ENCODE measurements at regions not wholly inside any gene's neighbourhood (a gene's known extent, or its start where the extent isn't known, plus 50 kb on each side); places are given as distances from the start of the nearest gene placed in this dataset.
"Not testable (repeated sequence)": the region's sequence is repeated elsewhere in the genome, so short reads cannot be mapped to it uniquely, and the experiment has no call there.

DNA sequence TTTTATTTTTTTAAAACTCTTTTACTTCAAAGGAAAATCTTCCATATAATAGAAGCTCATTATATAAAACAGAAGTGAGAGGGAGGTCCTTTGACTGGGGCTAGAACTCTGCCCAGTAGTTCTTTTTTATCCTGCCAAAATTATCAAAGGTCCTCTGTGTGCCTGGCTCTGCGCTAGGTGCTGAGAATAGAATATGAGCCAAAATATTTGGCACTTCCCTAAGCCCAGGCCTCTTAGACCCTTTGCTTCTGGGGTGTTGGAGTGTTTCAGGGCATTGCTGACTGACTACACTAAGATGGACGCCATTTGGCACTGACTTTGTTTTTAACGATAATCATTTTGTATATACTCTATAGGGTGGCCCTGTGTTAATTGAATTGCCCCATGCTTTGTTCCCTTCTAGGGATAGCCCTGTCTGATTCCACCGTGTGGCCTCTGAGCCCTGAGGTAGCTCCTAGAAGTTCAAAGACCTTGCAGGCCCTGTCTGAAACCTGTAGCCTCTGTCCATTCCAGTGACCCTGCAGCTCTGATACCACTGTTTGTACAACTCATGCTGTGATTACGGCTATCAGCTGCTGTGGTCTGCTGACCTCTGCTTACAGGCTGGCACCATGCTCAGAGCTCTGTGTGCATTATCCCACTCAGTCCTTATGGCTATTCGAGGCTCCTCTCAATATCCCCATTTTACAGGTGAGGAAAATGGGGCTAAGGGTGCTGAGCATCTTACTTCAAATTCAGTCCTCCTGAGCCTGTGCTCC is 84.3 kb upstream of the SHB start:
- no peak for DNase-seq

DNA sequence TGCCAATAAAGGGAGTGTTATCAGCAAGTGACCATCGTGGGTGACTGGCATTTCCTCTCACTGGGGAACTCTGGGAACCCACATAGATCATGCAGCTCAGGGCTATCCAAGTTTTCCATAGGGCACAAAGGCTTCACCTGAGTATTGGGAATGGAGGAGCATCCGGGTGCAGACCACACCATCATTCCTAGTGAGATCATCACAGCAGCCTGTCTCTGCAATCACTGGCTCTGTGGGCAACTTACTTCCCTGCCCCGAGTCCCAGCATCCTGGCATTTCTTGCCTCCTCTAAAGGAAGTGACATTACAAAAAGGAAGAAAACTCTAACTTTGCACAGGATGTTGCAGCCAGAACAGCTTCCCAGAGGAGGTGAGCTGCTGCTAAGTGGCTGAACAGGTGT is 80.6 kb upstream of the SHB start:
- no peak for DNase-seq

DNA sequence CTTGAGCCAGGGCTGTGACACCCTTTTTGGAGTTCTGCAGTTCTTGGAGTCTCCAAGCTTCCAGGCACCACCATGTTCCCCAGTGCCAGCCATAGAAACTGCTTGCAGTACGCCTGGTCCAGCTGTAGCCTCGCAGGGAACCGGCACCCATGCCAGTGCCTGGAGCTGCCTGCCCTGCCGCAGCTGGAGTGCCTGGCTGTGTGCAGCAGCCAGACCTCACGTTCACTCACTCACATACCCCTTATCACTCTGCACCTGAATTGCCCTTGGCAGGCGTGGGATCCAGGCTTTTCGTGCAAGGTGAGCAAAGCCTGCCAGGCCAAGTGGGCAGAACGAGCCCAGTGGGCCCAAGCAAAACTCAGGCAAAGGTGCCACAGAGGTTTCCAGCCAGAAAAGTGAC is 77.8 kb upstream of the SHB start:
- no peak for DNase-seq

DNA sequence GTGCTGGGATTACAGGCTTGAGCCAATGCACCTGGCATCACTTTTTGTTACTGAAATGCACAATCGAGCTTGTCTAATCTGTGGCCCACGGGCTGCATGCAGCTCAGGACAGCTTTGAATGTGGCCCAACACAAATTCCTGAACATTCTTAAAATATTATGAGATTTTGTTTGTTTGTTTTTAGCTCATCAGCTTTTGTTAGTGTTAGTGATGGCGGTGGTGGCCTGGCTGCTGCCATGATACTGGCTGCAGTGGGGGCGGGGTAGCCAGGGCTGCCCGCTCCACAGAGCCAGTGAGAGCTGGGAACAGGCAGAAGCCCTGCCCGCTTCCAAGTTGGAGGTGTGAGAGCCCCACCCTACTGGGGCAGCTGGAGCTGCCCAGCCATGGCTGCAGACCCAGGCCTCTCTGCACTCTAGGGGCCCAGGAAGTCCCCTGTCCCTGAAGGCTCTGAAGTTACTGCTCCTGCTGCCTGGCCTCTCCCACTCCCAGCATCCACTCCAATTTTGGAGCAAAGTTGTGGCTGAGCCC is 76.6 kb upstream of the SHB start:
- no peak for DNase-seq

DNA sequence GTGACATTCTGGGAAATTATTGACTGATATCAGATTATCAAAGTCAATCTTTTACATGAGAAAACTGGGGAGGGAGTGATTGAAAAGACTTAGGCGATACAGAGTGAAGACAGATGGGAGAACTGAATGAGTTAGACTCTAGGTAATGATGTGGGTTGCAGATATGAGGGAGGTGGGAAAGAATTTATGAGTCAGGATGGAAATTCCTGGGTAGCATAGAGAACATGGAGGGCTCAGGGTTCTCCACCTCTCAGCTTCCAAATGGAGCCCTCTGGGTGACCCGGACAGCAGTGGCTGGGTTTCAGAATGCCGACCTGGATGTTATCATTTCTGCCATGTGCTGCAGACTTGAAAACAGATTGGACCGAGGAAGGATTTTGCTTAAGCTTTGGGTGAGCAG is 75.4 kb upstream of the SHB start:
- no peak for DNase-seq

DNA sequence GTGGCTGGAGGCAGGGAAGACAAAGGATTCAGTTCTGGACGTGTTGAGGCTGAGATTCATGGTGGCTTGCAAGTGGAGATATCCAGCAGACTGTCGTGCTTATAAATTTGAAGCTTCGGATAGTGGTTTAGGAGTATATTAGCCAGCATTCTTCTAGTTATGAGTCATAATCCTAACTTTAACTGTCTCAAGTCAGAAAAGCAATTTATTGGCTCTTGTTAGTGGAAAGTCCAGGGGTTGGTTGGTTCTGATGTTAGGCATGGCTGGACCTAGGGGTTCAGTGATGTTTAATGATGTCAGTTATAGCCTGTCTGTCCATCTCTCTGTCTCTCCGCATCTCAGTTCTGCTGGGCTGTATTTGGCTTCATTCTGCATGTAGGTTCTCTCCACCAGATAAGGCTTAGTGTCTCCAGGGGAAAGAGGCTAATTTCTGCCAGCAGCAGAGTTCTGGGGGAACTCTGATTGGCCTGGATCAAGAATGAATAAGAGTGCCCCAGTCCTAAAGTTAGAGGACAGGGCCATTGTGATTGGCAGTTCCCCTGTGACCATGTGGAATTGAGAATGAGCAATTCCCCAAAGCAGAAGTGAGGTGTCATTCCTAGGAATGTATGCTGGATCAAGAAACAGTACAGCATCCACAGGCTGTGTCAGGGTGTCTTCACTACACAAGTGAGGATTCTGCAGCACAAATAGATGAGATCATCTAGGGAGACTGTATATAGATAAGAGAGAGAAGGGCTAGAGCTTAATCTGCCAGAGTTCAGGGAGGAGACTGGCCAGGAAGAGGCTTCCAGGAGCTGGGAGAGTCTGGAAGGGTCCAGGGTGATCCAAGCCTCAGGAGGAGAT is 72.9 kb upstream of the SHB start:
- no peak for DNase-seq

DNA sequence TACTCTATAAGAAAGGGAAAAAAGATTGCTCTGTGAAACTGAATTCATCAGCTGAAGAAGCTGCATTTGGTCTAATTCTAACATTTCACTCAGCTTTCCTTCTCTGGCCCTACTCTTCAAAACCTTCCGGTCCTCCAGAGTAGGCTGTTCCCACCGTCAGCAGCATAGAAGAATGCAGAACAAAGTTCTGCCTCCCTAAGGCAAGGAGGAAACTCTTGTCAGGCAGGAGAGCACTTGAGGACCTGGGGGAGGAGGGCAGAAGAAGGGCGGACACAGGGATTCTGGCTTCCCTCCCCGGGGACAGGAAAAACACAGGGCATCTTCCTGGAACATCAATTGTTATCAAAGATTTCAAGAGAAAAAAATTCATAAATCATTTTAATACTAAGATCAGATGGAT is 69.2 kb upstream of the SHB start:
- no peak for DNase-seq

DNA sequence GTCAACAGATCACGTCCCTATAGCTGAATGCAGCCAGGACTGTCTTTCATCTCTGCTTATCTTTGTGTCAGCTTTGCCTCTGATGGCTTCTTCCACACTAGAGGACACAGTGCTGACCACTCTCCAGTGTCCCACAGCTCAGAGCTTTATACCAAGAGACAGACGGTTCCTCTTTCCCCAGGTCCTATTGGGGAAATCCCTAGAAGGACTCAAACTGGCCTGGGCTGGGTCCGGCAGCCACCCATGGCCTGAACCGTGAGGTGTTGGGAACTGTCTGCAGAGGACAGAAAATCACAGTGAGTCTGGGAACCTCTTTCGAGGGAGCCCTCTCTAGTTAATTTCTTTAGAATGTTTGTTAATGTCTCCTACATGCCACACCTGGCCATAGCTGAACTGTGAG is 68.3 kb upstream of the SHB start:
- no peak for DNase-seq

DNA sequence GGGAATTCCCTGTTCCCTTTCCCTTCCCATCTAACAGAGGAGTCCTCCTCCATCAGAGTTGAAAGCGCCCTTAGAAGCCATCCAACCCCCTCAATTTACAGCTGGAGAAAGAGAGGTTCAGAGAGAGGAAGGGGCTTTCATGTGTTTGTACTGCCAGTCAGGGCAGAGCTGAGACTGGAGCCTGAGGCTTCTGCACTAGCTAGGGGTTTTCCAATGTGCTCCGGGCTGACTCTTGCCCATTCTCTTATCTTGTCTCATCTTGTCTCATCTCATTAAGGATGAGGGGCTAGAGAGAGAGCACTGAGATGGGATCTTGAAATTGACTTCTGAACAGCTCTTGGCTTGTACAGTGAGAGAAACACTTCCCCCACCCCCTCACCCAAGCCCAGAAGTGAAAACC is 67.4 kb upstream of the SHB start:
- no peak for DNase-seq

DNA sequence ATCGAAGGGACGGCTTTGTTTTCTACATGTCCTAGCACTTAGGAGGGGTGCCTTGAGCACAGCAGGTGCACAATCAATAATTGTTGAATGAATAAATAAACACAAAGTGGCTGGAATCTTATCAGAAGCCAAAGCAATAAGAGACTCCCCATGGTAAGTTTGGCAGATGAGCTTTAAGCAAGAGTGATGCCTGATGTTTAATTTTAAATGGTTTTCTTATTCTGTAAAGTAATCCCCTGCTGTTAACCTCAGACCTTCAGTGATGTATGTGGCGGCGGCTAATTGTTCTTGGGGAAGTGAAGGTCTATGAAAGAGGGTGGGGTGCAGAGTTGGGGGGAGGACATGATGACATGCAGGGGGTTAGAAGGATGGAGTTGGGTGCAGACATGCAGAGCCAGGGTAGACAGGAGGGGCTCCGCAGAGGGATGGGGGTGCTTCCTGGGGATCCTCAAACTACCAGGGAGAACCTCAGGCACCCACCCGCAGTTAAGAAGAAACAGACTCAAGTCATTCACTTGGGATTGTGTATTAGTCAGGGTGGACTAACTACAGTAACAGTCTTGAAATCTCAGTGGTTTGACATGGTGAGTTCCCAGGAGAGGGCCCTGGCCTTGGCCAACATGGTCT is 65.7 kb upstream of the SHB start:
- no peak for DNase-seq

DNA sequence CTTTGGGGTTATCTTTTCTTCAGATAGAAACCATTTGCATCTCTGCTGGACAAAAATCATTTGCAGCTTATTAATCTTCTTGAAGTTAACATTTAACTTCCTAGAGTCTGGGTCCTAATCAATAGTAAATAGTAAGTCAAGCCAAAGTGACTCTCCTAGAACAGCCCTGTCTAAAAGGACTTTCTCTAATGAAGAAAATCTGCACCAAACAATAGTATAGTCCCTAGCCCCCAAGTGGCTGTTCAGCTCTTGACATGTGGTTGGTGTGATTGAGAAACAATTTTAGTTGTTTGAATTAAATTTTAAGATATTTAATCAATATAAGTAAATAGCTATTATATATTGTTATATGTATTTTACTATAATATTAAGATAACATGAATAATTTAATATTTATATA is 64.6 kb upstream of the SHB start:
- no peak for DNase-seq

DNA sequence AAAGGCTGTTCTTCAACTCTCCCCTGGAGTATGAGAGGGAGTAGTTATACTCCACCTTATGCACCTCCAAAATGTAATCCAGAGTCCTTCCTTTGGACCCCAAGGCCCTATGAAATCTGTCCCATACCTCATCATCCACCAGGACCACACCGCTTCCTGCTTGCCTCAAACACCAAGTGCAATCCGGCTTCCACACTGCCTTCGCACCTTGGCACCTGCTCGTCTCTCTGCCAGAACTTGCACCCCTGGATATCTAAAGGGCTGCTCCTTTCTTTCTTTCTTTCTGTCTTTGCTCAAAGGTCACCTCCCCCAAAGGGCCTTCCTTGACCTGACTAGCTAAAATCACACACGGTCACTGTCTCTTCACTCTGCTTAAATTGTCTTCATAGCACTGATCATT is 63.9 kb upstream of the SHB start:
- no peak for DNase-seq

DNA sequence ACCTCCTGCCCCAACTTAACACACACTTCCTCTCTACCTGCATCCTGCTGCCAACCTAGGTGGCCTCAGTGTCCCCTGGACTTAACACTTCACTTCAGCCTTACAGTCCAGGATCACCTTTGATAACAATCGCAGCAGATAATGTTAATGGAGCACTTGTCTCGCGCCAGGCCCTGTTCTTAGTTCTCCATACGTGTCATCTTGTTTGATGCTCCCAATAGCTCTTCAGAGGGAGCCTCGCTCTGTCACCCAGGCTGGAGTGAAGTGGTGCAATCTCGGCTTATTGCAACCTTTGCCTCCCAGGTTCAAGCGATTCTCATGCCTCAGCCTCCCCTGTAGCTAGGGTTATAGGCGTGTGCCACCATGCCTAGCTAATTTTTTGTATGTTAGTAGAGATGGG is 62.7 kb upstream of the SHB start:
- DNase-seq: no peak

DNA sequence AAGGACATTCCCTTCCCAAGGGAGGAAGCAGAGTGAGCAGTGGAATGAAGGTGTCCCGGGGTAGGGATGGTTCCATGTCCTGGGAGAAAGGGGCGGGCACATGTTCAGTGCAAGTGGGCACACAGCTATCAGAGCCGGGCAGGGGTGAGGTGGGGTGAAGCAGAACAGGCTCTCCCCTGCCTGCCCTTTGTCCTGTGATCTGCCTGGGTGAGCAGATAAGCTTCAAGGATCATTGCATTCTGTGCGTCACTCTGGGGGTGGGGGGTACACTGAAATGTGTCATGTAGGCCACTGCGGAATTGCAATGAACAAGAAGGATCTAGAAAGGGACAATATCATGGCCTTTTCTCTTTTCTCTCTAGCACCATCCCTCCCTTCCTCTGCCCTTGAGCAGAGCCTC is 61.7 kb upstream of the SHB start:
- DNase-seq: no peak

DNA sequence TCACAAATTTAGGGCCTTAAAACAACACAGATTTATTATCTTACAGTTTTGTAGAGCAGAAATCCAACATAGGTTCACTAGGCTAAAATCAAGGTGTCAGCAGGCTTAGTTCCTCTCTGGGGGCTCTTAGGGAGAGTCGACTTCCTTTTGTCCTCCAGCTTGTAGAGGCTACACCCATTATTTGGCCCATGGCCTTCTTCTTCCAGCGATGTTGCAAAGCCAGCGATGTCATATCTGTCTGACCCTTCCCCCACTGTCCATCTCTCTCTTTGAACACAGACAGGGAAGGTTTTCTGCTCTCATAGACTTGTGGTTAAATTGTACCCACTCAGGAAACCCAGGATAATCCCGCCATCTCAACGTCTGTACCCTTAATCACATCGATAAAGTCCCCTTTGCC is 60.3 kb upstream of the SHB start:
- no peak for DNase-seq

DNA sequence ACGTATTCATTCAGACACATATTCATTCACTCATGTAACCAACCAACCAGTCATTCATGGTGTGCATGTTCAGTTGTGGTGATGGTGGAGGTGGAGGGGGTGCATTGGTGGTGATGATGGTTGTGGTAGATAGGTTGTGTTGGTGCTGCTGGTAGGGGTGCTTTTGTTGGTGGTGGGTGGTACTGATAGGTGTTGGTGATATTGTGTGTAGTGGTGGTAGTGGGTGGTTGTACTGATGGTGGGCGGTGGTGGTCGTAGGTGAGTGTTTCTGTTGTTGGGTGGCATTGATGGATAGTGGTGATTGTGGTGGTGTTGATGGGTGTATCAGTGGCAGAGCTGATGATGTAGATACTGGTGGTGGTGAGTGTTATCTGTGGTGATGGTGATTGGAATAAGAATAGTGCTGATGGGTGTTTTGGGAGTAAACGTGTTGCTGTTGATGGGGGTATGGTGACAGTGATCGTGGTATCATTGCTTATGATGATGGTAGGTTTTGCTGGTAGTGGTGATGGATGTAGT is 59.8 kb upstream of the SHB start:
- DNase-seq: no peak

DNA sequence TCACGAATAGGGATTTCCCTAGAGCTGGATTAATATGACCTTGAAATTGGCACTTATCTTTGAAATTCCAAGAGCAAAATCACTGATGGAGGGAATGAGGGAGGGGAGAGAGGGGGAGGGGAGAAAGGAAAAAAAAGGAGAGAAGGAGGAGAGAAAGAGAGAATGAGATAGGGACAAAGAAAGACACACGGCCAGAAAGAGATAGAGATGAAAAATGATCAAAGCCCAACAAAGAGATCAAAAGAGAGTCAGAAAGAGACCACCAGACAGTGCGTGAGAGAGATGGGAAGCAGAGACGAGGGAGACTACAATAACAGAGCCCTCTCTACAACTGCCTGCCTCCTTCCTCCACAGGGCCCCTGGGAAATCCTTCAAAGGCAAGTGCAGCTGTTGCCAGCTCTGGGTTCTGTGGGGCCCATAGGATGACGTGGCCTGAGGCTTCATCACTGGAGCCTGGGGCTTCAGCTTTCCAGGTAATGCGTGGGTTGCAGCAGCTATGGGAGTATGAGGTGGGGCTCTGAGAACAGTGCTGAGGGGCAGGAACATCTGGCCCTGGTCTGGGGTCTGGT is 58.3 kb upstream of the SHB start:
- DNase-seq: no peak

DNA sequence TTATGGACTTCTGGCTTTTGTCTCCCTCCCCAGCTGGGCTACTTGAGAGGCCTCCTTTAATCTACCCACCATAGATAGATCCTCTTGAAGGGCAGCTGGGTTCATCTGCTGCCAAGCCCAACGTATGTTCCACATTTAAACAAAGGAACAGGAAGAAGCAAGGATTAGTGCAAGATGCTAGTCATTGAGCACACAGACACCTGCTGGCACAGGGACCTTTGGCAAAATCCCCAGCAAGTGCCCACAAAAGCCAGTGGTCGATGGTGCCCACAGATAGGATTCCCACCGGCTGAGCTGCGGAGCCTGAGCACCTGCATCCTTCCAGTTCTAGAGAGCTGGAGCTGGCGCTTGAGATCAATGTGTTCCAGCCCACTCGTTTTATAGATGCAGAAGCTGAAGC is 57.7 kb upstream of the SHB start:
- DNase-seq: no peak

DNA sequence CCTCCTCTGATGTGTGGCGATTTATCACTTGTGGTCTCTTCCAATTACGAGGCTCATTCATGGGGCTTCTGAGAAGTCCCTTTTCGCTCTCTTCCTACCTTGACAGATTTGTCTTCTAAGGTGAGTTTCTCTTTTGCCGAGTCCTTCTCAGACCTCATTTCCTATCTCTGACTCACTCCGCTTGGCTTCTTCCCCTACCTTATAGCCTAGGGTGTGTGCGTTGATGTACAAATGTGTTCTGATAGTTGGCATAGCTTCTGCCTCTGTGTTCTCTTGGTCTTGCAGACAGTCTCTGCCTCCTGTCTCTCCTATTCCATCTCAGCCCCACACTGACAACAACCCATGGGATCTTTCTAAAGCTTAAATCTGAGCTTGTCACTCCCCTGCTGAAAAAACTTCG is 56.9 kb upstream of the SHB start:
- no peak for DNase-seq

DNA sequence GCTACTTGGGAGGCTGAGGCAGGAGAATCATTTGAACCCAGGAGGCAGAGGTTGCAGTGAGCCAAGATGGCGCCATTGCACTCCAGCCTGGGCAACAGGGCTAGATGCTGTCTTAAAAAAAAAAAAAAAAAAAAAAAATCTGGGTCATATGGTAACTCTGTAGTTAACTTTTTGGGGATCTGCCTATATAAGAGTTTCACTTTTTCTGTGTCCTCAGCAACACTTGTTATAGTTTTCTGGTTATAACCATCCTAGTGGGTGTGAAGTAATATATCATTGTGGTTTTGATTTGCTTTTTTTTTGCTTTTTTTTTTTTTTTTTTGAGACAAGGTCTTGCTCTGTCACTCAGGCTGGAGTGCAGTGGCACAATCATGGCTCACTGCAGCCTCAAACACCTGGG is 54.3 kb upstream of the SHB start:
- DNase-seq: not testable (repeated sequence)

DNA sequence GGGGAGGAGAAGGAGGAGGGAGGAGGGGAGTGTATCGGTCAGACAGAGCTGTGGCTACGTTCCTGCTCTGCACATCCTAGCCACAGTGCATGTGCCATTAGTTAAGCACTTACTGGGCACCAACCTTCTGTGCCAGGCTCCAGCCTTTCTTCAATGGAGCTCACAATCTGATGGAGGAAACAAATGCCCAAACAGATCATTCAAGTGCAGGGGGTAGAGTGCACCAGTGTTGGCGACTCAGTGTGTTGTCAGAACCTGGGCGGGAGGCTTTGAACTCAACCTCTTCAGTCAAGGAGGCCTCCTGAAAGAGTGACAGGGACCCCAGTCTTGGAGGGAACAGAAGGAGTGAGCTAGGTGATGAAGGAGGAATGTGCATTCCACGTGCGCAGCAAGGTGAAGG is 51.9 kb upstream of the SHB start:
- DNase-seq: no peak

DNA sequence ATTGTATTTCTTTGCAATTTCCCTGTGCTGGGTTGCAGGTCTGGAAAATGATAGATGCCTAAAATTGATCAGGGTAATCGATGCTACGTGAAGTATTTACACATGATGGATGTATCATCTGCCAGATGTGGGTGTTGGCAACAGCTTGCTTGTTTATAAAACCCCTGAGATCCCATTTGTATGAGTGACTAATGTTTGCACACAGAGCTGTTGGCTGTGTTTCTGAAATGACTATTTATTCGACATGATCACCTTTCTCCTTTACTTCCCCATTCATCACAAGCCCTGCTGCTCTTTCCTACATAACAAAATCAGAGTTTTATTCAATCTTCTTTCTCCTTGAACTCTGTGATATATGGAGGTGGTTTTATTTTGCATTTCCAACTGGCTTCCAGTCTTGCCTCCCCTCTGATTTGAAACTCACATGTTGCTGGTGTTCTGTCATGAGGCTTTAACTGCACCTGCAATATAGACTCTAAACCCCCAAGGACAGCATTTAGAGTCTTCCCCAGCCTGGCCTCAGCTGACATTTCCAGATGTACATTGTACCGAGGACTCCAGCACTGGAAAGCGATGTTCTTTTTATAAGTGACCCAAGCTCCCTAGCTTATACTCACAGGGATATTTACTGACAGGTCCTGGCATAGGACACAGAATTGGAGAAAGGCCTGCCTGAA is 50.7 kb upstream of the SHB start:
- no peak for DNase-seq

All from CD4-positive, alpha-beta T cell treated with Interleukin-6 for 4 hours (primary cell).